Panc1 (cell line): ENCODE measurements at regions not wholly inside any gene's neighbourhood (a gene's known extent, or its start where the extent isn't known, plus 50 kb on each side); places are given as distances from the start of the nearest gene placed in this dataset.

Source experiments
- POLR2AphosphoS5 ChIP-seq: IDR thresholded peaks from 2 replicates; pipeline ENCODE4 v1.6.1; 2012; ENCODE audit warnings: mild to moderate bottlenecking, low read depth, low read length, moderate library complexity
- SIN3A ChIP-seq: IDR thresholded peaks from 2 replicates; pipeline ENCODE4 v1.6.1; 2012; ENCODE audit warnings: low read depth, mild to moderate bottlenecking, low read length, moderate library complexity, borderline replicate concordance; ENCODE audit not compliant: insufficient read depth
- TCF7L2 ChIP-seq: IDR thresholded peaks from 2 replicates; pipeline ENCODE4 v1.6.1; 2011; ENCODE audit warnings: mild to moderate bottlenecking, low read depth, low read length, inconsistent platforms
- TF ChIP-seq, protein P1 (sequence below), 2 experiments: IDR thresholded peaks; 2 replicates each; pipeline ENCODE4 v1.6.1; 2011 to 2012; ENCODE audit warnings: low read depth in 2 of 2, control low read depth in 1 of 2, low read length in 1 of 2, mild to moderate bottlenecking in 1 of 2, moderate library complexity in 1 of 2; ENCODE audit not compliant: insufficient read depth in 1 of 2
- TF ChIP-seq, protein P2 (sequence below): fragments of 450-650 bp; IDR thresholded peaks from 2 replicates; pipeline ENCODE4 v1.5.1; 2017; ENCODE audit warnings: mild to moderate bottlenecking

DNA sequence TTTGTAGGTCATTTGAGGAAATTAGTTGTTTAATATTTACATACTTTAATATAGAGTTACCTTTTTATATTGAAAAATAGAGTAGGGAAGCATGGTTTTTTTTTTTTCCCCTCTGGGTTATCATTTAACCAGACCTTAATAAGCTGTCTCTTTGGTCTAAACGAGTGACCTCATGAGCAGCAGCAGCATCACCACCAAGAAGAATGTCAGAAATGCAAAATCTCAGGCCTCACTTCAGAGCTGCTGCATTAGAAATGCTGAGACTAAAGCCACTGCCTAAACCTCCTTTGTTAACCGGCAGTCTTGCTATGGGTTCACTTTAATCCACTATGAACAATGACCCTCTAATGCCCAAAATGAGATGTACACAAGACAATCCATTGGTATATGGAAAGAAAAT is 733.7 kb upstream of the FAM98A start:
- no peak for TF ChIP-seq POLR2AphosphoS5
- TF ChIP-seq, protein P1, sequence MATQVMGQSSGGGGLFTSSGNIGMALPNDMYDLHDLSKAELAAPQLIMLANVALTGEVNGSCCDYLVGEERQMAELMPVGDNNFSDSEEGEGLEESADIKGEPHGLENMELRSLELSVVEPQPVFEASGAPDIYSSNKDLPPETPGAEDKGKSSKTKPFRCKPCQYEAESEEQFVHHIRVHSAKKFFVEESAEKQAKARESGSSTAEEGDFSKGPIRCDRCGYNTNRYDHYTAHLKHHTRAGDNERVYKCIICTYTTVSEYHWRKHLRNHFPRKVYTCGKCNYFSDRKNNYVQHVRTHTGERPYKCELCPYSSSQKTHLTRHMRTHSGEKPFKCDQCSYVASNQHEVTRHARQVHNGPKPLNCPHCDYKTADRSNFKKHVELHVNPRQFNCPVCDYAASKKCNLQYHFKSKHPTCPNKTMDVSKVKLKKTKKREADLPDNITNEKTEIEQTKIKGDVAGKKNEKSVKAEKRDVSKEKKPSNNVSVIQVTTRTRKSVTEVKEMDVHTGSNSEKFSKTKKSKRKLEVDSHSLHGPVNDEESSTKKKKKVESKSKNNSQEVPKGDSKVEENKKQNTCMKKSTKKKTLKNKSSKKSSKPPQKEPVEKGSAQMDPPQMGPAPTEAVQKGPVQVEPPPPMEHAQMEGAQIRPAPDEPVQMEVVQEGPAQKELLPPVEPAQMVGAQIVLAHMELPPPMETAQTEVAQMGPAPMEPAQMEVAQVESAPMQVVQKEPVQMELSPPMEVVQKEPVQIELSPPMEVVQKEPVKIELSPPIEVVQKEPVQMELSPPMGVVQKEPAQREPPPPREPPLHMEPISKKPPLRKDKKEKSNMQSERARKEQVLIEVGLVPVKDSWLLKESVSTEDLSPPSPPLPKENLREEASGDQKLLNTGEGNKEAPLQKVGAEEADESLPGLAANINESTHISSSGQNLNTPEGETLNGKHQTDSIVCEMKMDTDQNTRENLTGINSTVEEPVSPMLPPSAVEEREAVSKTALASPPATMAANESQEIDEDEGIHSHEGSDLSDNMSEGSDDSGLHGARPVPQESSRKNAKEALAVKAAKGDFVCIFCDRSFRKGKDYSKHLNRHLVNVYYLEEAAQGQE (IDR thresholded peaks at IDR 0.05; ENCODE audit: insufficient read depth in 1 of 2, low read depth in 2 of 2, low read length in 1 of 2), result no peak
- TF ChIP-seq, protein P2, sequence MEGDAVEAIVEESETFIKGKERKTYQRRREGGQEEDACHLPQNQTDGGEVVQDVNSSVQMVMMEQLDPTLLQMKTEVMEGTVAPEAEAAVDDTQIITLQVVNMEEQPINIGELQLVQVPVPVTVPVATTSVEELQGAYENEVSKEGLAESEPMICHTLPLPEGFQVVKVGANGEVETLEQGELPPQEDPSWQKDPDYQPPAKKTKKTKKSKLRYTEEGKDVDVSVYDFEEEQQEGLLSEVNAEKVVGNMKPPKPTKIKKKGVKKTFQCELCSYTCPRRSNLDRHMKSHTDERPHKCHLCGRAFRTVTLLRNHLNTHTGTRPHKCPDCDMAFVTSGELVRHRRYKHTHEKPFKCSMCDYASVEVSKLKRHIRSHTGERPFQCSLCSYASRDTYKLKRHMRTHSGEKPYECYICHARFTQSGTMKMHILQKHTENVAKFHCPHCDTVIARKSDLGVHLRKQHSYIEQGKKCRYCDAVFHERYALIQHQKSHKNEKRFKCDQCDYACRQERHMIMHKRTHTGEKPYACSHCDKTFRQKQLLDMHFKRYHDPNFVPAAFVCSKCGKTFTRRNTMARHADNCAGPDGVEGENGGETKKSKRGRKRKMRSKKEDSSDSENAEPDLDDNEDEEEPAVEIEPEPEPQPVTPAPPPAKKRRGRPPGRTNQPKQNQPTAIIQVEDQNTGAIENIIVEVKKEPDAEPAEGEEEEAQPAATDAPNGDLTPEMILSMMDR, result no peak
- TF ChIP-seq SIN3A, result no peak
- TF ChIP-seq TCF7L2, result no peak
